Activated CD8-positive, alpha-beta memory T cell treated with anti-CD3 and anti-CD28 coated beads, Interleukin-2, amount 10 ng/mL, durations not matched to agents 7 days and 5 days (primary cell): ENCODE measurements at regions not wholly inside any gene's neighbourhood (a gene's known extent, or its start where the extent isn't known, plus 50 kb on each side); places are given as distances from the start of the nearest gene placed in this dataset.
"Not testable (repeated sequence)": the region's sequence is repeated elsewhere in the genome, so short reads cannot be mapped to it uniquely, and the experiment has no call there.

ENCODE experiments used
- ATAC-seq: fragments of 150-1000 bp; cut with Tn5 transposase; one replicate; pipeline ENCODE4 v1.10.0; 2021; ENCODE audit warnings: moderate library complexity
- CTCF ChIA-PET: fragments of 350-600 bp; sonication (Branson Sonifier 250); formaldehyde crosslinking; loops from one replicate; lab custom pipeline; 2021; ENCODE audit warnings: antibody characterized with exemption; lab: Charles Lee
- DNase-seq: peaks from one replicate; pipeline ENCODE4 v3.0.0-alpha.2; 2020
- H3K27ac Mint-ChIP-seq: one replicate; pipeline ENCODE4 v1.8.0; 2021; ENCODE audit warnings: mild to moderate bottlenecking, mixed read lengths
- H3K27me3 Mint-ChIP-seq: one replicate; pipeline ENCODE4 v1.8.0; 2021; ENCODE audit warnings: mixed read lengths
- H3K36me3 Mint-ChIP-seq: one replicate; pipeline ENCODE4 v1.8.0; 2021; ENCODE audit warnings: mild to moderate bottlenecking, mixed read lengths
- H3K4me1 Mint-ChIP-seq: one replicate; pipeline ENCODE4 v1.8.0; 2021; ENCODE audit warnings: mixed read lengths
- H3K4me3 Mint-ChIP-seq: one replicate; pipeline ENCODE4 v1.8.0; 2021; ENCODE audit warnings: mild to moderate bottlenecking, moderate library complexity, mixed read lengths
- H3K9me3 Mint-ChIP-seq: one replicate; pipeline ENCODE4 v1.8.0; 2022; ENCODE audit warnings: low read depth, mixed read lengths

DNA sequence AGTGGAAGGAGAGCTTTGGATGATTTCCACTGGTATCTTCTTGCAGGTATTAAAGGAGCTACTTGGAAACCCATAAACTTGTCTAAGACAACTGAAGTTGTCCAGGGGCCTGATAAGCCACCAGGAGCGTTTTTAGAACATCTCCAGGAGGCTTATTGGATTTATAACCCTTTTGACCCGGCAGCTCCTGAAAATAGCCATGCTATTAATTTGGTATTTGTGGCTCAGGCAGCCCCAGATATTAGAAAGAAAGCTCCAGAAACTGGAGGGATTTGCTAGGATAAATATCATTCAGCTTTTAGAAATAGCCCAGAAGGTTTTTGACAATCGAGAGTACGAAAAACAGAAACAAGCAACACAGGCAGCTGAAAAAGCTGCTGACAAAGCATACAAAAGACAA, 461.0 kb upstream of the HTR1E start:
- no peak for DNase-seq
- H3K4me3 Mint-ChIP-seq, result no peak overlapping the region
- H3K27ac Mint-ChIP-seq, result no peak overlapping the region
- H3K36me3 Mint-ChIP-seq, result no peaks in the 10 kb centered on the region
- H3K27me3 Mint-ChIP-seq, result no peaks in the 10 kb centered on the region
- H3K4me1 Mint-ChIP-seq, result no peaks in the 10 kb centered on the region
- peaks cover 2% of the 10 kb centered on the region for H3K9me3 Mint-ChIP-seq
- ATAC-seq, result no peak
- CTCF ChIA-PET, result no interaction called here

DNA sequence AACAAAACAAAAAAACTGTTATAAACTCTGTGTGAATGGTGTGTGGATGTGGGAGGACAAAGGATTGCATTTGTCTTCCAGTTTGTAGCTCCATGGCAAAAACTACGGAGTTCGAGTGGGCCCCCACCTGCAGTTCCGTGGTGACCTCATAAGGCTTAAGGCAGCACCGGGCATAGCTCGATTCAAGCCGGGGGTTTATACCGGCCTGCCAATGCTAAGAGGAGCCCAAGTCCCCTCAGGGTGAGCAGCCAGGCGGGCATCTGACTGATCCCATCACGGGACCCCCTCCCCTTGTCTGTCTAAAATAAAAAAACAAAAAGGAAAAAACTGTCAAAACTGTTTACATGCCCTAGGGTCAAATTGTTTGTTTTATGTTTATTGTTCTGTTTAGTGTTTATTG, 463.2 kb upstream of the HTR1E start:
- Mint-ChIP-seq H3K4me3 (no peak overlapping the region), H3K4me1 (no peaks in the 10 kb centered on the region), H3K36me3 (no peaks in the 10 kb centered on the region), H3K27me3 (no peaks in the 10 kb centered on the region), H3K27ac (no peak overlapping the region), H3K9me3 (peaks cover 2% of the 10 kb centered on the region)
- CTCF ChIA-PET, result no interaction called here
- ATAC-seq, result no peak
- DNase-seq, result no peak

DNA sequence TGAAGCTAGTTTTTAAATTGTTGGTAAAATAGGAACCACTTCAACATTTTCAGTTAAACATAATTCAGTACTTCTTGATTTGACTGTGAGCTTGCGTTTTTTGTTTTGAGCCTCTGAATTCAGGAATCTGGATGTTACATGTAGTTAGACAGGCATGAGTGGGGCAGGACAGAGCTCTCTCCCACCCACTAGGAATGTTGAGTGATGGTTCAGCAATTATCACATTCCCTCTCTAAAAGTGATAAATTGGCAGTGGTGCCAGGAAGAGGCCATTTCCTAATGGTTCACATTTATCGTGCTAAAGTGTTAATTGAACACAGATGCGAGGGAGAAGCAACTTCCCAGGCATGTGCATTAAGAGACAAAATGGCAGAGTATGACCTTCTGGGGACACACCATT, 465.5 kb upstream of the HTR1E start:
- ATAC-seq, result no peak
- no peaks in the 10 kb centered on the region for H3K27me3 Mint-ChIP-seq
- H3K4me3 Mint-ChIP-seq, result no peak overlapping the region
- peaks cover 2% of the 10 kb centered on the region for H3K9me3 Mint-ChIP-seq
- no peak overlapping the region for H3K27ac Mint-ChIP-seq
- DNase-seq, result no peak
- CTCF ChIA-PET, result no interaction called here
- H3K4me1 Mint-ChIP-seq, result no peaks in the 10 kb centered on the region
- no peaks in the 10 kb centered on the region for H3K36me3 Mint-ChIP-seq

DNA sequence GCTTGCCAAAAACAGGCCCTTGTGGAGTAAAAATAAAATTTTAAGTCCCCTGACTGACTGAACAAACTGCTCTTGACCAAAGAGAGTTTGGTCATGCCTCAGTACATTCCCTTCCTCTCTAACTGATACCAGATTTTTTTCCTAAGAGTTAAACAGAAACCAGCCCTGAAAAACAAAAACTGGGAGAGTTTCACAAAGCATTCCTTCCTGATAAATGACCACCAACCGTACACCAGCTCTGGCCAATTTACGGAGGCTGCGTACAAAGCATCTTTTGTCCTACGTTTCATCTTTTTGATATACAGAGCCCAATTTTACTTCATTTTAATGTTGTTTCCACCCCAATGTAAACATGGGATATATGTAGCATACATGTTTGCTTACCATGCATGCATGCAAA, 477.4 kb upstream of the HTR1E start:
- Mint-ChIP-seq H3K36me3 (no peaks in the 10 kb centered on the region), H3K9me3 (peaks cover 2% of the 10 kb centered on the region), H3K27ac (no peak overlapping the region), H3K27me3 (no peaks in the 10 kb centered on the region), H3K4me1 (no peaks in the 10 kb centered on the region), H3K4me3 (no peak overlapping the region)
- DNase-seq (no peak), ATAC-seq (no peak)
- CTCF ChIA-PET, result no interaction called here

DNA sequence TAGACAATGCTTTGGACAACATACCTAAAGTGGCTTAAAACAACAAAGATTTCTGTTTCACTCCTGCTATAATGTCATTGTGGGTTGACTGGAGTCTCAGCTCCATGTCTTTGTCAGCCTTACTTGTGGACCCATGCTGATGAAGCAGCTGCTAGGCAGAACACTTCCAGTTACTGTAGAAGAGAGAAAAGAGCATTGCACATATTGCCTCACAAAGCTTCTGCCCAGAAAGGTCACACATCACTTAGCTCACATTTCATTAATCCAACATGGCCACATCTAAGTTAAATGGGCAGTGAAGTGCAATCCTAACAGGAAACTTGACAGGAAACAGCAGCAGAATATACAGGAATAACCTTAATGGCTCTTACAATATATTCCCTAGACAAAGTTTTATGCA, 480.5 kb upstream of the HTR1E start:
- no peak overlapping the region for H3K27ac Mint-ChIP-seq
- ATAC-seq (no peak), DNase-seq (no peak)
- CTCF ChIA-PET, result no interaction called here
- no peaks in the 10 kb centered on the region for H3K36me3 Mint-ChIP-seq
- no peaks in the 10 kb centered on the region for H3K4me1 Mint-ChIP-seq
- no peaks in the 10 kb centered on the region for H3K27me3 Mint-ChIP-seq
- no peak overlapping the region for H3K4me3 Mint-ChIP-seq
- peaks cover 16% of the 10 kb centered on the region for H3K9me3 Mint-ChIP-seq

DNA sequence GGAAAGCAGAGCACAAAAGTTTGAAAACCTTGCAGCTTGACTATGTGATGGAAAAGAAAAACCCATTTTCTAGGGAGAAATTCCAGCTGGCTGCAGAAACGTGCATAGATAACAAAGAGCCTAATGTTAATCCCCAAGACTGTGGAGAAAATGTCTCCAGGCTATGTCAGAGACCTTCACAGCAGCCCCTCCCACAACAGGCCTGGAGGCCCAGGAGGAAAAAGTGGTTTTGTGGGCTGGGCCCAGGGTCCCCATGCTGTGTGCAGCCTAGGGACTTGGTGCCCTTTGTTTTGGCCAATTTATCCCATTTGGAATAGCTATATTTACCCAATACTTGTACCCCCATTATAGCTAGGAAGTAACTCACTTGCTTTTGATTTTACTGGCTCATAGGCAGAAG, 484.1 kb upstream of the HTR1E start:
- Mint-ChIP-seq H3K27ac (no peak overlapping the region), H3K4me1 (no peaks in the 10 kb centered on the region), H3K4me3 (no peak overlapping the region), H3K27me3 (no peaks in the 10 kb centered on the region), H3K36me3 (no peaks in the 10 kb centered on the region), H3K9me3 (peaks cover 16% of the 10 kb centered on the region)
- DNase-seq, result no peak
- no peak for ATAC-seq
- CTCF ChIA-PET, result no interaction called here

DNA sequence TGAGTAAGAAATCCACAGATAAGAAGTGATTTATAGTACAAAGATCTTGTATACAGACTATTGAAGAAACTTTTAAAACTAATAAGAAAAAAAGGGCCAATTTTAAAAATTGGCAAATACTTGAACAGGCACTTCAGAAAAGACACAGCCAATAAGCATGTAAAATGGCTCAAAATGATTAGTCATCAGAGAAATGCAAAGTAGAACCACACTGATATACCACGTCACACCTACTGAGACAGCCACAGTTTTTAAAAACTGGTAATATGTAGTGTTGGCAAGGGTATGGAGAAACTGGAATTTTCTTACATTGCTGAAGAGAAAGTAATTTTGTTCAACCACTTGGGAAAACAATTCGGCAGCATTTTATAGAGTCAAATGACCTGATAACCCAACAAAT, 488.9 kb upstream of the HTR1E start:
- Mint-ChIP-seq H3K27me3 (no peaks in the 10 kb centered on the region), H3K27ac (no peak overlapping the region), H3K9me3 (peaks cover 4% of the 10 kb centered on the region), H3K36me3 (no peaks in the 10 kb centered on the region), H3K4me3 (no peak overlapping the region), H3K4me1 (no peaks in the 10 kb centered on the region)
- CTCF ChIA-PET, result no interaction called here
- no peak for DNase-seq
- ATAC-seq, result no peak

DNA sequence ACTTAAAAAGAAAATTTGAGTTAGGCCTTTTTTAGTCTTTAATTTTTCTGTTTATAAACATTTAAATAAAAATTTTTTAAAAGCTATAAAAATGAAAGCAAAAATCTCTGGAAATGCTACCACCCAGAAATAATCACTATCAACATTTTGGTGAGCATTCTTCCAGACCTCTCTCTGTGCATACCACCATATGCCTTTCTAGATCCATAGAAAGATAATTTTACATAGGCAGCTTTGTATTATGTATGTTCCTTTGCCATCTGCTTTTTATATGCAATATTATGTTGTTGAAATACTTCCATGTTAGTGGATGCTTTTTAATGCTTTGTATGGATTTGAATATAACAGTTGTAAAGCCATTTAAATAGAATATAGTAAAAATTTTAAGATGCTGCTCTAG, 496.7 kb upstream of the HTR1E start:
- Mint-ChIP-seq H3K4me1 (no peaks in the 10 kb centered on the region), H3K27me3 (no peaks in the 10 kb centered on the region), H3K9me3 (no peaks in the 10 kb centered on the region), H3K27ac (no peak overlapping the region), H3K4me3 (no peak overlapping the region), H3K36me3 (no peaks in the 10 kb centered on the region)
- CTCF ChIA-PET, result no interaction called here
- ATAC-seq (no peak), DNase-seq (no peak)

DNA sequence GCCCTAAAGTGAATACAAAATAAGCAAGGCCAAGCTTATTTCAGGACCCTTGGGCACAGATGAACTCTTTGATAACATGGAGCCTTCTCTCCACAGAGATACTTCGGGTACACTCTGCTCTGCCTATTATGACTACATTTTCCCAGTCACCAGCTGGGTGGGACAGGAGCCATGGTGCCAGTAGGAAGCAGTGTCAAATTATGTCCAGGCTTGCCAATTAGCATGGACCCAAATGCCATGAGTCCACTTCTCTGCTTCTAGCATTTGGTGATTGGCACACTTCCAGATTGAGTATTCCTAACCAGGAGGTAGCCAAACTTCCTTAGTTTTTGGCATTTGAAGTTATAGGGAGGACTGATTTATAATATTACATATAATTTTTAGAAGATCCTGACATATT, 513.8 kb upstream of the HTR1E start:
- DNase-seq, result no peak
- Mint-ChIP-seq H3K27ac (no peak overlapping the region), H3K27me3 (no peaks in the 10 kb centered on the region), H3K36me3 (no peaks in the 10 kb centered on the region), H3K9me3 (no peaks in the 10 kb centered on the region), H3K4me3 (no peak overlapping the region), H3K4me1 (no peaks in the 10 kb centered on the region)
- ATAC-seq, result no peak
- CTCF ChIA-PET, result no interaction called here

DNA sequence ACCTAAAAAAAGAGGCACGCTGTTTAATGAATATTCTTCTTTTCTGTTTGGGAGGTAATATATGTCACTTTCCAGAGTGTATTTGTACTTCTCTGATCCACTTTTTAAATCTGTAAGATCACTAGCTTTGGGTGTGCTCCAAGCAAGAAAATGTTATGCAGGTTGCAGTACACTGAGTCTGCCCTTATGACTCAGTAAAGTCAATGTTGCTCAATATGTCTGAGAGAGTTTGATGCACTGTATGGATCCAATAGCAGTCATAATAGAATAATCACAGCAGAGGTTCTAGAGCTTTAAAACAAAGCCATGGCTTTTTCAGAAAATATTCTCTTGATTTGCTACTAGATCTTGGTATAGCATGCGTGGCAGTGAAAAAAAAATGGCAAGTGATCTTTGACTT, 525.3 kb upstream of the HTR1E start:
- ATAC-seq (no peak), DNase-seq (no peak)
- Mint-ChIP-seq H3K4me3 (no peak overlapping the region), H3K4me1 (no peaks in the 10 kb centered on the region), H3K27me3 (no peaks in the 10 kb centered on the region), H3K9me3 (no peaks in the 10 kb centered on the region), H3K36me3 (no peaks in the 10 kb centered on the region), H3K27ac (no peak overlapping the region)
- CTCF ChIA-PET, result no interaction called here

DNA sequence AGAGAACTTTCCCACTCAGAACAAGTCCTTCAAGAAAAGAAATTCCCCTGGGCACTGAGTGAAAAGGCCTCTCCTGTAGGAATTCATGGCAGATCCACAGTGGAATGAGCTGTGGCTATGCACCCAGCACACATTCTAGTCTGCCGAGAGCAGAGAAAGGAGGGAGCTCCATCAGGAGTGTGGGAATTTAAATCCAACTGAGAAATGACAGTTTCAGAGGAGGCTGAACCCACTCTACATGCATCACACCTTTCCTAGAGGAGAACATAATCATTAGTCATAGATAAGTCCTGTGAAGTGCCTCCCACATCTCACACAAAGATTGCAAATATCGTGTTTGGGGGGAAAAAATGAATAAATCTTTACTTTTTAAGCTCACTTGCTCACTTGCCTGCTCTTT, 530.2 kb upstream of the HTR1E start:
- ATAC-seq (no peak), DNase-seq (no peak)
- CTCF ChIA-PET, result no interaction called here
- H3K9me3 Mint-ChIP-seq, result no peaks in the 10 kb centered on the region
- H3K4me3 Mint-ChIP-seq, result no peak overlapping the region
- no peaks in the 10 kb centered on the region for H3K27me3 Mint-ChIP-seq
- no peaks in the 10 kb centered on the region for H3K4me1 Mint-ChIP-seq
- no peaks in the 10 kb centered on the region for H3K36me3 Mint-ChIP-seq
- H3K27ac Mint-ChIP-seq, result no peak overlapping the region

DNA sequence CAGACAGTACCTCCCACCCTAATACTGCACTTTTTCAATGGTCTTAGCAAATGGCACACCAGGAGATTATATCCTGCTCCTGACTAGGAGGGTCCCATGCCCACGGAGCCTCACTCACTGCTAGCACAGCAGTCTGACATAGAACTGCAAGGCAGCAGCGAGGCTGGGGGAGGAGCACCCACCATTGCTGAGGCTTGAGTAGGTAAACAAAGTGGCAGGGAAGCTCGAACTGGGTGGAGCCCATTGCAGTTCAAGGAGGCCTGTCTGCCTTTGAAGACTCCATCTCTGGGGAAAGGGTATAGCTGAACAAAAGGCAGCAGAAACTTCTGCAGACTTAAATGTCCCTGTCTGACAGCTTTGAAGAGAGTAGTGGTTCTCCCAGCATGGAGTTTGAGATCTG, 544.5 kb upstream of the HTR1E start:
- H3K4me3 Mint-ChIP-seq, H3K27ac Mint-ChIP-seq, ATAC-seq, CTCF ChIA-PET, DNase-seq, H3K4me1 Mint-ChIP-seq, H3K27me3 Mint-ChIP-seq, H3K9me3 Mint-ChIP-seq, H3K36me3 Mint-ChIP-seq: not testable (repeated sequence)

DNA sequence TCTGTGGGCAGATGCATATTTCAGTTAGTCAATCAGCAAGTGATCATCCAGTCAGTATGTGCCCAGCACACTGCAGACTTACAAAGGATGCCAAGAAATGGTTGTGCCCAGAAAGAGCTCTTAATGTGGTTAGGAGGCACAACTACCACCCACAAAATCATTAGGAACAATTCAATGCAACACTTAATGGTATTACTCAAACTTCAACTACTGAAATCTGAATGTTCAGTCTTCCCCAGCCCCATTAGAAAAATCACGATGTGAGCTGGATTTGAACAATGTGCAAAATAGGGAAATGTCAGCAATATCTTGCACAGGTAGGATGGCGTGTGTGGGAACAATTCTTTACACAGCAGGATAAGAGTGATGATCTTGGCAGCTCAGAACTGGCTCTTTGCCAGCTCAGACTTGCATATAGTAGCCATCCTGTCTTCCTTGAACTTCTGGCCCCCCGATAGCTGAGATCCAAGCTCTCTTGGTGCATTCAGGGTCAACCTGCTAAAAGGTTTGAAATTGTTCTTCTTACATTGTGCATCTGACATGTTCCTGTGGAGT, 556.7 kb upstream of the HTR1E start:
- Mint-ChIP-seq H3K27ac (no peak overlapping the region), H3K4me1 (no peaks in the 10 kb centered on the region), H3K27me3 (no peaks in the 10 kb centered on the region), H3K36me3 (no peaks in the 10 kb centered on the region), H3K9me3 (peaks cover 2% of the 10 kb centered on the region), H3K4me3 (no peak overlapping the region)
- CTCF ChIA-PET, result interaction anchor here (0.9 kb wide), 1 partner anchor 16 kb away, joined by 3 read pairs; no protein-coding TSS in a partner anchor
- ATAC-seq (no peak), DNase-seq (no peak)

DNA sequence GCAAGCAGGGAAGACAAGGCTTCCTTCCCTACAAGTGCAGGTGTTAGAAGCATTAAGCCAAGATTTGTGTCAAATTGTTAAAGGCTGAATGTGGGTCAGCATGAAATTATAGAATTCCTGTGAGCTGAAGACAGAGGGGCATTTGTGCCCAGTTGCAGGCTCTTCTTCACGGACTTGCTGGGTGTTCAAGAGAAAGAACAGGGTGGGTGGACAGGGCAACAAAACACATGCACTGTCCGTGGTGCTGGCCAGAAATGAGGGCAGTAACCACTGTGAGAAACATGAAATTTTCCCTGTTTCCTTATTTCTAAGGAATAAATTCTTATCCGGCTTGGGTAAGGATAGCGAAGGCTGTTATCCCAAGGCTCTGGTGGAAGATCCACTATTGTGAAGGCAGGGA, 579.5 kb upstream of the HTR1E start:
- CTCF ChIA-PET, result no interaction called here
- no peaks in the 10 kb centered on the region for H3K27me3 Mint-ChIP-seq
- DNase-seq (no peak), ATAC-seq (no peak)
- H3K27ac Mint-ChIP-seq, result no peak overlapping the region
- H3K36me3 Mint-ChIP-seq, result no peaks in the 10 kb centered on the region
- H3K9me3 Mint-ChIP-seq, result no peaks in the 10 kb centered on the region
- H3K4me3 Mint-ChIP-seq, result no peak overlapping the region
- no peaks in the 10 kb centered on the region for H3K4me1 Mint-ChIP-seq

DNA sequence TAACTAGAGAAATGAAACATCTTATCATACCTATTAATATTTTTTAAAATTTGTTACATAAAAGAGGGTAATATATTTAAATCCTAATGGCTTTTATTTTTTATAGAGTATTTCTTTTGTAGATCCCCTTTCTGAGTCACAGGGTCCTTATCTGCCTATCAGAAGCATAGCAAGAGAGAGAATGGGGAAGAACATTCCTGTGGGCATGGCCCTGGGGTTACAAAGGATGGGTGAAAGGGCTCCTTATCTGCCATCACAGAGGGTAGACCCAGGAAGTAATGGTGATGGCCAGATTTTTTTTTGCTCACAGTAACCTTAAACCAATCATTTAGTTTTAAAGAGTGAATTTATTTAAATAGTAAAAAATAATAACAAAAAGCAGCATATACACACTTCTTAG, 582.1 kb upstream of the HTR1E start:
- Mint-ChIP-seq H3K9me3 (no peaks in the 10 kb centered on the region), H3K27me3 (no peaks in the 10 kb centered on the region), H3K4me1 (no peaks in the 10 kb centered on the region), H3K4me3 (no peak overlapping the region), H3K27ac (no peak overlapping the region), H3K36me3 (no peaks in the 10 kb centered on the region)
- no peak for ATAC-seq
- no peak for DNase-seq
- CTCF ChIA-PET, result no interaction called here
